Calu3 (cell line): ENCODE measurements at regions not wholly inside any gene's neighbourhood (a gene's known extent, or its start where the extent isn't known, plus 50 kb on each side); places are given as distances from the start of the nearest gene placed in this dataset.

Experiments used
- BruUV-seq: library from RNA; stranded (reverse); fragments of 400-500 nt; replicated peaks from 2 replicates; lab custom pipeline; 2021; lab: Mats Ljungman, UMichigan
- CTCF ChIA-PET: fragments of 300-600 bp; sonication (Branson Sonifier 250); formaldehyde crosslinking; loops from one replicate; lab custom pipeline; 2022; ENCODE audit warnings: antibody characterized with exemption; lab: Charles Lee
- DNase-seq: peaks from one replicate; pipeline ENCODE4 v3.0.0; 2022
- H3K27ac Mint-ChIP-seq: one replicate; pipeline ENCODE4 v1.8.0; 2022; ENCODE audit warnings: mixed read lengths; ENCODE audit not compliant: unreplicated experiment
- H3K27me3 Mint-ChIP-seq: one replicate; pipeline ENCODE4 v1.8.0; 2022; ENCODE audit warnings: mixed read lengths; ENCODE audit not compliant: unreplicated experiment
- H3K36me3 Mint-ChIP-seq: one replicate; pipeline ENCODE4 v1.8.0; 2022; ENCODE audit warnings: mild to moderate bottlenecking, moderate library complexity, mixed read lengths; ENCODE audit not compliant: insufficient read depth, unreplicated experiment
- H3K4me1 Mint-ChIP-seq: one replicate; pipeline ENCODE4 v1.8.0; 2022; ENCODE audit warnings: mild to moderate bottlenecking, low read depth, mixed read lengths; ENCODE audit not compliant: unreplicated experiment
- H3K4me3 Mint-ChIP-seq: one replicate; pipeline ENCODE4 v1.8.0; 2022; ENCODE audit warnings: mild to moderate bottlenecking, low read depth, moderate library complexity, mixed read lengths; ENCODE audit not compliant: unreplicated experiment
- H3K9me3 Mint-ChIP-seq: one replicate; pipeline ENCODE4 v1.8.0; 2022; ENCODE audit warnings: low read depth, mixed read lengths; ENCODE audit not compliant: unreplicated experiment
- CTCF ChIP-seq: fragments of 200-600 bp; IDR thresholded peaks from one replicate; pipeline ENCODE4 v1.8.0; 2022; ENCODE audit warnings: antibody characterized with exemption; ENCODE audit not compliant: unreplicated experiment
- intact Hi-C: fragments of 100-400 bp; cut with micrococcal nuclease; formaldehyde crosslinking; loops from one replicate; pipeline ENCODE4 v1.10.0; 2022; ENCODE audit not compliant: unreplicated experiment

DNA sequence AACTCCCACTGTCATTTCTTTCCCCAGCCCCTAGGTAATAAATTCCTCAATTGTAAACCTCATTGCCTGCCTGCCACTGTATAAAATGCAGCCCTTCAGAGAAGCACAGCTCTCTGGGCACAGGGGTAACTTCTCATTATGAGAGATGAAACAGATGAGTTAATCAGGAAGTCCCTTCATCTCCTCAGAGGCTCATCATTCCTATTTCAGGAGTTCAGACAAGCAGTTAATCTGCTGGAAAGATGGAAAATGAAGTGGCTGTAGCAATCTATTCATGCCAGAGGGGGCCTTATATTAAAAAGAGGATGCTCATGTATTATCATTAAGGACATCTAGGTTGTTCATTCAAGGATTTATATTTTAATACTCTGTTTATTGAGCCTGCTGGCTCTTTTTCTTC, 519.5 kb upstream of the LMCD1 start:
- no peak for TF ChIP-seq CTCF
- Mint-ChIP-seq H3K4me1 (no peaks in the 10 kb centered on the region), H3K27me3 (no peaks in the 10 kb centered on the region), H3K4me3 (no peak overlapping the region), H3K36me3 (no peaks in the 10 kb centered on the region), H3K27ac (no peak overlapping the region), H3K9me3 (peaks cover 9% of the 10 kb centered on the region)
- CTCF ChIA-PET = no interaction called here
- intact Hi-C loops = no loop called here
- no peak for DNase-seq
- BruUV-seq = no TSS peak

- Mint-ChIP-seq H3K27me3 (no peaks in the 10 kb centered on the region), H3K9me3 (no peaks in the 10 kb centered on the region), H3K36me3 (no peaks in the 10 kb centered on the region), H3K27ac (no peak overlapping the region), H3K4me3 (no peak overlapping the region), H3K4me1 (no peaks in the 10 kb centered on the region)
- no peak for TF ChIP-seq CTCF
- no peak for DNase-seq
- CTCF ChIA-PET = no interaction called here
- intact Hi-C loops = no loop called here
- BruUV-seq = no TSS peak
These were observed 502.2 kb upstream of the LMCD1 start for GRCh38 chr3:7999384-7999783.

DNA sequence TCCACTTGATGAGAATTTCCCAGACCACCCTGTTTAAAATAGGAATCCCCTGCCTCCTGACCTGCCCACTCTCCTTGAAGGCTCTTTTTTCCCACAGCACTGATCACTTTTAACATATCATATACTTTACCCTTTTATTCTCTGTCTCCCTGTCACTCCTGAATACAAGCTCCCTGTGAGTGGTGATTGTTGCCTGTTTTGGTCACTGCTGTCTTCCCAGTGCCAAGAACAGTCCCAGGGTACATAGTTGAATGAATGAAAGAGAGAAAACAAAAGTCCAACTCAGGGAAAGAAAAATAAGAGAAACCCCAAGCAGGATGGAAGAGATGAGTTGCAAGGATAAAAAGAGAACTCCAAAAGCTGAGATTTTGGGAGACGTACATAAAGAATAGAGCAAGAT, 500.3 kb upstream of the LMCD1 start:
- no peaks in the 10 kb centered on the region for H3K27me3 Mint-ChIP-seq

DNA sequence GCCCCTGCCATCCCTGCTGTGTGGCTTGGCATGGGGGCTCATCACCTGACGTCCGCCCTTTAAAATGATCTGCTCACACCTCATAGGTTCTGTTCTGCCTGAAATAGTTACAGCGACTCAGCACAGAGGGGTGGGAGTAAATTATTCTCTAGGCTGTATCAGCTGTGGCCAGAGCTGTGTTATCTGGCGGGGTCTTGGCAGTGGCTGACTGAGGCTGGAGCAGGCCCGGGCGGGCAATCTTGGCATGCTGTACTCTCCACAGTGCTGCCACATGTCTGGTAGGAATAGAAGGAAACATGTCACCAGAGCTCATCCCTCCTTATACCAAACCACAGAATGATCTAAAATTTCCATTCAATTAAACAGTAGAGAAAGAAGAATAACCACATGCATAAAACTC, 499.9 kb upstream of the LMCD1 start:
- CTCF ChIA-PET = no interaction called here
- no peaks in the 10 kb centered on the region for H3K4me1 Mint-ChIP-seq
- no peak for TF ChIP-seq CTCF
- H3K4me3 Mint-ChIP-seq = no peak overlapping the region
- intact Hi-C loops = no loop called here
- H3K36me3 Mint-ChIP-seq = no peaks in the 10 kb centered on the region
- H3K27me3 Mint-ChIP-seq = no peaks in the 10 kb centered on the region
- no peaks in the 10 kb centered on the region for H3K9me3 Mint-ChIP-seq
- H3K27ac Mint-ChIP-seq = no peak overlapping the region
- BruUV-seq = no TSS peak
- DNase-seq = no peak

More for the DNA sequence above, 500.3 kb upstream of the LMCD1 start:
- intact Hi-C loops = no loop called here
- Mint-ChIP-seq H3K4me1 (no peaks in the 10 kb centered on the region), H3K27ac (no peak overlapping the region), H3K36me3 (no peaks in the 10 kb centered on the region), H3K4me3 (no peak overlapping the region), H3K9me3 (no peaks in the 10 kb centered on the region)
- DNase-seq = no peak
- TF ChIP-seq CTCF = no peak
- CTCF ChIA-PET = no interaction called here
- BruUV-seq = no TSS peak

DNA sequence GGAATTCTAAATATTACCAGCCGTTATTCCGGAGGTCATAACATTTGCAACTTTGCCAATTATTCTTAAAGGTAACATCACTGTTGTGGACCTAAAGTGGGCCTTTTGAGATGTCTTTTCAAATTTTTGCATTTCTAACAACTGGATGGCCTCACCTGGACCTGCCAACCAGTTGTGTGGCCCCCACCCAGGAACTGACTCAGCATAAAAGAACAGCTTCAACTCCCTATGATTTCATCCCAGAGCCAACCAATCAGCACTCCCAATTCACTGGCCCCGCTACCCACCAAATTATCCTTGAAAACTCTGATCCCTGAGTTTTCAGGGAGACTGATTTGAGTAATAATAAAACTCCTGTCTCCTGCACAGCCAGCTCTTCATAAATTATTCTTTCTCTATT, 489.7 kb upstream of the LMCD1 start:
- H3K27me3 Mint-ChIP-seq = no peaks in the 10 kb centered on the region
- no TSS peak for BruUV-seq

More for the DNA sequence above, 489.7 kb upstream of the LMCD1 start:
- Mint-ChIP-seq H3K9me3 (peaks cover 10% of the 10 kb centered on the region), H3K36me3 (no peaks in the 10 kb centered on the region), H3K4me3 (no peak overlapping the region), H3K27ac (no peak overlapping the region), H3K4me1 (no peaks in the 10 kb centered on the region)
- DNase-seq = no peak
- TF ChIP-seq CTCF = no peak
- CTCF ChIA-PET = no interaction called here
- intact Hi-C loops = no loop called here
